ENCODE measurements at regions not wholly inside any gene's neighbourhood (a gene's known extent, or its start where the extent isn't known, plus 50 kb on each side); places are given as distances from the start of the nearest gene placed in this dataset.
"Not testable (repeated sequence)": the region's sequence is repeated elsewhere in the genome, so short reads cannot be mapped to it uniquely, and the experiment has no call there.

- DNase-seq: no peak
These were observed 733.7 kb downstream of the ZNF385D start for GRCh38 chr3:21017115-21017852.

GRCh38 chr3:21013566-21013965 is 737.4 kb downstream of the ZNF385D start:
- DNase-seq: no peak

- DNase-seq: no peak
These were observed 751.3 kb downstream of the ZNF385D start for GRCh38 chr3:20999661-21000060.

- no peak for DNase-seq
These were observed 753.8 kb downstream of the ZNF385D start for GRCh38 chr3:20997183-20997582.

- DNase-seq: no peak
These were observed 760.1 kb downstream of the ZNF385D start for GRCh38 chr3:20990896-20991295.

GRCh38 chr3:20989653-20990052 is 761.4 kb downstream of the ZNF385D start:
- not testable (repeated sequence) for DNase-seq

- DNase-seq: no peak
These were observed 766.3 kb downstream of the ZNF385D start for GRCh38 chr3:20984594-20985205.

- DNase-seq: no peak
These were observed 775.8 kb downstream of the ZNF385D start for GRCh38 chr3:20975188-20975651.

- no peak for DNase-seq
These were observed 776.6 kb downstream of the ZNF385D start for GRCh38 chr3:20974396-20974795.

GRCh38 chr3:20970807-20971206 is 780.2 kb downstream of the ZNF385D start:
- not testable (repeated sequence) for DNase-seq

GRCh38 chr3:20967485-20967884 is 781.5 kb upstream of the SGO1 start:
- DNase-seq: not testable (repeated sequence)

- no peak for DNase-seq
These were observed 772.2 kb upstream of the SGO1 start for GRCh38 chr3:20958161-20958560.

GRCh38 chr3:20945892-20946291 is 759.9 kb upstream of the SGO1 start:
- no peak for DNase-seq

- DNase-seq: no peak
These were observed 749.8 kb upstream of the SGO1 start for GRCh38 chr3:20935791-20936190.

- DNase-seq: no peak
These were observed 745.8 kb upstream of the SGO1 start for GRCh38 chr3:20931834-20932233.

GRCh38 chr3:20930034-20930433 is 744.0 kb upstream of the SGO1 start:
- DNase-seq: no peak

- no peak for DNase-seq
These were observed 738.8 kb upstream of the SGO1 start for GRCh38 chr3:20924646-20925385.

GRCh38 chr3:20921112-20921511 is 735.1 kb upstream of the SGO1 start:
- DNase-seq: not testable (repeated sequence)

- no peak for DNase-seq
These were observed 731.1 kb upstream of the SGO1 start for GRCh38 chr3:20916951-20917606.

- DNase-seq: no peak
These were observed 728.3 kb upstream of the SGO1 start for GRCh38 chr3:20914310-20914709.

- no peak for DNase-seq
These were observed 726.4 kb upstream of the SGO1 start for GRCh38 chr3:20912406-20912805.

GRCh38 chr3:20909511-20909910 is 723.5 kb upstream of the SGO1 start:
- no peak for DNase-seq

- no peak for DNase-seq
These were observed 719.3 kb upstream of the SGO1 start for GRCh38 chr3:20905210-20905805.

All from effector CD8-positive, alpha-beta T cell (primary cell).